ENCODE measurements at regions not wholly inside any gene's neighbourhood (a gene's known extent, or its start where the extent isn't known, plus 50 kb on each side); places are given as distances from the start of the nearest gene placed in this dataset.

DNA sequence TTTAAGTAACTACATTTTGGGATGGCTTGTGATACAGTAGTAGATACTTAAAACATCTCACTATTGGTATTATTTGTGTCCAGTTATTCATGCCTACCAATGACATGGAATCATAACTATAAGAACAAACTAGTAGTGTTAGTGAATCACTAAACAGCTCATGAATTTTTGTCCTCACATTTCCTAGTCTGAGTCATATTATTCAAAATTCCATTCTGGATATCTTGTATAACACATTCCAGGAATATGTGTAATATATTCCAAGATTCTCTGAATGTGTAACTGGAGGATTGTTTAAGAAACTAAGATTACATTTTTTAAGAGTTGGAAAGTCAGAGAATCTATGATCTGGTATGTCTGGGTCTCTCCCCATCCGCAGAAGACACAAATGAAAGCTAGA is 565.3 kb upstream of the ZNF608 start:
- H3K9me3 Mint-ChIP-seq = peaks cover 17% of the 10 kb centered on the region
- no peaks in the 10 kb centered on the region for H3K27me3 Mint-ChIP-seq (ENCODE audit: low read depth)
- H3K4me1 Mint-ChIP-seq (ENCODE audit: low read depth) = no peaks in the 10 kb centered on the region

GRCh38 chr5:125313555-125313954 is 567.1 kb upstream of the ZNF608 start:
- H3K27me3 Mint-ChIP-seq (ENCODE audit: low read depth) = no peaks in the 10 kb centered on the region
- H3K27ac Mint-ChIP-seq = no peak overlapping the region
- no peaks in the 10 kb centered on the region for H3K4me1 Mint-ChIP-seq (ENCODE audit: low read depth)
- no peak overlapping the region for H3K4me3 Mint-ChIP-seq
- H3K36me3 Mint-ChIP-seq (ENCODE audit: low read depth) = no peaks in the 10 kb centered on the region
- H3K9me3 Mint-ChIP-seq = peaks cover 7% of the 10 kb centered on the region

More for the DNA sequence above, 565.3 kb upstream of the ZNF608 start:
- no peaks in the 10 kb centered on the region for H3K36me3 Mint-ChIP-seq (ENCODE audit: low read depth)
- no peak overlapping the region for H3K4me3 Mint-ChIP-seq
- no peak overlapping the region for H3K27ac Mint-ChIP-seq

GRCh38 chr5:125315306-125315705 is 568.9 kb upstream of the ZNF608 start:
- Mint-ChIP-seq H3K4me1 (ENCODE audit: low read depth) (no peaks in the 10 kb centered on the region), H3K27ac (no peak overlapping the region), H3K27me3 (ENCODE audit: low read depth) (no peaks in the 10 kb centered on the region), H3K36me3 (ENCODE audit: low read depth) (no peaks in the 10 kb centered on the region), H3K4me3 (no peak overlapping the region), H3K9me3 (peaks cover 7% of the 10 kb centered on the region)

DNA sequence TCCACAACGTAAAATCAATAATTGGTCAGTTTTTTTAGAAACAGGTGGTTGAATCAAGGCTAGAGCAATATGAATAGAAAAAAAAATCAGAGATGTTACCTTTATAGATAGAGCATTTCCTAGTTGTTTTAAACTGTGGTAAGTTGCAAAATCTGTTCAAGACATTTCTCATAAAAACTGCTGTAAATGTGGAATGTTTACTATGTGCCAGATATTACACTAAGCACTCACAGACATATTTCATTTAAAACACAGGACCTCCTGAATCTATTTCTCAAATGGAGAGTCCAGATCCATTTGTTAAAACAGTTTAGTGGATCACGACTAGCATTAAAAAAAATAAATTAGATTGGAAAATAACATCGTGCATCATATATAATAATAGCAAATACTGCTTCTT is 570.0 kb upstream of the ZNF608 start:
- Mint-ChIP-seq H3K36me3 (ENCODE audit: low read depth) (no peaks in the 10 kb centered on the region), H3K4me1 (ENCODE audit: low read depth) (no peaks in the 10 kb centered on the region), H3K4me3 (no peak overlapping the region), H3K27me3 (ENCODE audit: low read depth) (no peaks in the 10 kb centered on the region), H3K9me3 (peaks cover 7% of the 10 kb centered on the region), H3K27ac (no peak overlapping the region)

GRCh38 chr5:125316915-125317535 is 570.6 kb upstream of the ZNF608 start:
- no peaks in the 10 kb centered on the region for H3K27me3 Mint-ChIP-seq (ENCODE audit: low read depth)
- H3K27ac Mint-ChIP-seq = no peak overlapping the region
- peaks cover 7% of the 10 kb centered on the region for H3K9me3 Mint-ChIP-seq
- H3K4me1 Mint-ChIP-seq (ENCODE audit: low read depth) = no peaks in the 10 kb centered on the region
- H3K36me3 Mint-ChIP-seq (ENCODE audit: low read depth) = no peaks in the 10 kb centered on the region
- no peak overlapping the region for H3K4me3 Mint-ChIP-seq

- peaks cover 7% of the 10 kb centered on the region for H3K9me3 Mint-ChIP-seq
- H3K4me1 Mint-ChIP-seq (ENCODE audit: low read depth) = no peaks in the 10 kb centered on the region
- H3K4me3 Mint-ChIP-seq = no peak overlapping the region
- H3K27me3 Mint-ChIP-seq (ENCODE audit: low read depth) = no peaks in the 10 kb centered on the region
- no peaks in the 10 kb centered on the region for H3K36me3 Mint-ChIP-seq (ENCODE audit: low read depth)
- H3K27ac Mint-ChIP-seq = no peak overlapping the region
Observed at GRCh38 chr5:125317536-125317995, 571.1 kb upstream of the ZNF608 start.

DNA sequence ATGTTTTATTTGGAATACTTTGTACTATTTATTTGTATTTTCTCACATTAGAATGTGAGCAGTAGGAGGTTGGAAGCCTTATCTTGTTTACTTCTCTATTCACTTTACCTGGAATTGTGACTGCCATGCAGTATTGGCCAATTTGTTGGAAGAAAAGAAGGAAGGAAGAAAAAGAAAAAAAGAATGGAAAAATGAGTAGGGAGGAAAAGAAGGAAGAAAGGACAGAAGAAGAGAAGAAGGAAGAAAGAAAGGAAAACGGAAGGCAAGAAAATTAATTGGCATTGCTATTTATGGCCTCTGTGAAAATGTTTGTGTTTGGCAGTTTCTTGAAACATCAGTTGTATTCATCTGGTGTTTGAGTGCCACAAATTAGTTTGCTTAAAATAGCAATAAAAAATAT is 575.2 kb upstream of the ZNF608 start:
- no peaks in the 10 kb centered on the region for H3K9me3 Mint-ChIP-seq
- H3K36me3 Mint-ChIP-seq (ENCODE audit: low read depth) = no peaks in the 10 kb centered on the region
- H3K27ac Mint-ChIP-seq = no peak overlapping the region

GRCh38 chr5:125323613-125324012 is 577.2 kb upstream of the ZNF608 start:
- Mint-ChIP-seq H3K4me1 (ENCODE audit: low read depth) (no peaks in the 10 kb centered on the region), H3K4me3 (no peak overlapping the region), H3K36me3 (ENCODE audit: low read depth) (no peaks in the 10 kb centered on the region), H3K27me3 (ENCODE audit: low read depth) (no peaks in the 10 kb centered on the region), H3K27ac (no peak overlapping the region), H3K9me3 (no peaks in the 10 kb centered on the region)

More for the DNA sequence above, 575.2 kb upstream of the ZNF608 start:
- no peaks in the 10 kb centered on the region for H3K27me3 Mint-ChIP-seq (ENCODE audit: low read depth)
- H3K4me1 Mint-ChIP-seq (ENCODE audit: low read depth) = no peaks in the 10 kb centered on the region
- H3K4me3 Mint-ChIP-seq = no peak overlapping the region

- Mint-ChIP-seq H3K27ac (no peak overlapping the region), H3K4me3 (no peak overlapping the region), H3K9me3 (peaks cover 5% of the 10 kb centered on the region), H3K4me1 (ENCODE audit: low read depth) (no peaks in the 10 kb centered on the region), H3K27me3 (ENCODE audit: low read depth) (no peaks in the 10 kb centered on the region), H3K36me3 (ENCODE audit: low read depth) (no peaks in the 10 kb centered on the region)
Observed at GRCh38 chr5:125325488-125326149, 579.2 kb upstream of the ZNF608 start.

DNA sequence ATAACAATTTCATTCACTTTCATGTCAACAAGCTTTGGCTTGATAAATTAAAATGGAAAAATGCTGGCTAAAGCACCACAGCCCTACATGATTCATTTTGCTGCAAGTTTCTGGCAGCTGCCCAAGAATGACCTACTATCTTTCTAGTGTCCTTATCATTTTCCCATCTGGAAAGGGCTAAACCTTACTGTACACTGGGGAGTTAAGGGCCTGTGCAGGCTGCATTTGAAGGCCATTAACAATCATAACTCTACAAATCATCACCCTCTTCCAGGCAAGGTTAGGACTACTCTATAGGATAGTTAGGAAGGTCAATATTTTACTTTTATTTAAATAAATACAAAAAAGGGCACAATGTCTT is 579.7 kb upstream of the ZNF608 start:
- Mint-ChIP-seq H3K27ac (no peak overlapping the region), H3K36me3 (ENCODE audit: low read depth) (no peaks in the 10 kb centered on the region), H3K4me3 (no peak overlapping the region), H3K27me3 (ENCODE audit: low read depth) (no peaks in the 10 kb centered on the region), H3K9me3 (peaks cover 5% of the 10 kb centered on the region), H3K4me1 (ENCODE audit: low read depth) (no peaks in the 10 kb centered on the region)

GRCh38 chr5:125327676-125328075 is 581.2 kb upstream of the ZNF608 start:
- H3K36me3 Mint-ChIP-seq (ENCODE audit: low read depth) = no peaks in the 10 kb centered on the region
- H3K4me1 Mint-ChIP-seq (ENCODE audit: low read depth) = no peaks in the 10 kb centered on the region
- H3K9me3 Mint-ChIP-seq = peaks cover 5% of the 10 kb centered on the region
- H3K4me3 Mint-ChIP-seq = no peak overlapping the region
- H3K27ac Mint-ChIP-seq = no peak overlapping the region
- no peaks in the 10 kb centered on the region for H3K27me3 Mint-ChIP-seq (ENCODE audit: low read depth)

DNA sequence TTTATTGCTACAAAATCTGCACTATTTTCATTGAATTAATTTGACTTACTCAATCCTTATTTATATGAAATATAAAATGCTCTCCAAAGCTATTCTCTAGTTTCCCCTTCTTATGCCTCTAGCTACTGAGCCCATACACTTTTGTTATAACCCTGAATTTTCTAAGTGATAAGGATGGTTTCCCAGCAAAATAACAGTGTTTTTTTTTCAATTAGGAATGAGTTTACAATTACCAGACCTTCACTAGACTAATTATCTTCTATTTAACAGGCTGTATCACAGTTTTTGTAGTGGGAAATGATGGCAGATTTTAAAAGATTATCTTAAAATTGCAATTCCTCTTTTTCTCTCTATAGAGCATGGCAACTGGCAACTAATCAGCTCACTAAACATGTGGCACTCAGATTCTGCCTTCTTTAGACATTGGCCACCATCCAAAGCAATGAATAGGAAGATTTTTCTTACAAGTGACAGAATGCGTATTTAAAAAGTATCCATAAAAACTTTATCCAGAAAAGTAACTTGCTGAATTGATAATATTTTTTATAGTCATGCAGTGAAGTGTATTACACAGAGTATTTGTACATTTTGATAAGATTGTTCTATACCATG is 585.7 kb upstream of the ZNF608 start:
- Mint-ChIP-seq H3K27ac (no peak overlapping the region), H3K27me3 (ENCODE audit: low read depth) (no peaks in the 10 kb centered on the region), H3K4me3 (no peak overlapping the region), H3K9me3 (peaks cover 5% of the 10 kb centered on the region), H3K36me3 (ENCODE audit: low read depth) (no peaks in the 10 kb centered on the region), H3K4me1 (ENCODE audit: low read depth) (no peaks in the 10 kb centered on the region)

- H3K27ac Mint-ChIP-seq = no peak overlapping the region
- no peaks in the 10 kb centered on the region for H3K4me1 Mint-ChIP-seq (ENCODE audit: low read depth)
- peaks cover 5% of the 10 kb centered on the region for H3K9me3 Mint-ChIP-seq
- no peaks in the 10 kb centered on the region for H3K27me3 Mint-ChIP-seq (ENCODE audit: low read depth)
- no peaks in the 10 kb centered on the region for H3K36me3 Mint-ChIP-seq (ENCODE audit: low read depth)
- no peak overlapping the region for H3K4me3 Mint-ChIP-seq
Observed at GRCh38 chr5:125333416-125333815, 587.0 kb upstream of the ZNF608 start.

GRCh38 chr5:125336401-125336800 is 590.0 kb upstream of the ZNF608 start:
- Mint-ChIP-seq H3K36me3 (ENCODE audit: low read depth) (no peaks in the 10 kb centered on the region), H3K27me3 (ENCODE audit: low read depth) (no peaks in the 10 kb centered on the region), H3K4me1 (ENCODE audit: low read depth) (no peaks in the 10 kb centered on the region), H3K27ac (no peak overlapping the region), H3K9me3 (no peaks in the 10 kb centered on the region), H3K4me3 (no peak overlapping the region)

DNA sequence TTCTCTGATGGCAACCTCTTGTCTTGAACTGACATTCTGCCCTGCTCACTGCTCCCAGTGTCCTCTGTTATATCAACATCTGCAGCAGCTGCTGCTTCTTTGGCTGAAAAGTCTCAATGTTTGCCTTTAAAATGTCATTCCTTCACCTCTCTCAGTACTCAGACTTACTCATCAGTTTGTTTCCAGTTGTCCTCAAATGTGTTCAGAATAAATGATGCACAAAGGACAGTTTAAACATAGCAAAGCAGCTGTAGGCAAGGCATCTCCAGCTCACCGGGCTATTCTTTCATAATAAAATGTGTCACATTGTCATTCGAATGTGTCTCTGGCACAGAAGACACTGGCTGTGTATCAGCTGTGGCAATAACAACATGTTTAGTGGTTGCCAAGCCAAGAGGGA is 590.9 kb upstream of the ZNF608 start:
- Mint-ChIP-seq H3K27me3 (ENCODE audit: low read depth) (no peaks in the 10 kb centered on the region), H3K27ac (no peak overlapping the region), H3K4me1 (ENCODE audit: low read depth) (no peaks in the 10 kb centered on the region), H3K36me3 (ENCODE audit: low read depth) (no peaks in the 10 kb centered on the region), H3K4me3 (no peak overlapping the region), H3K9me3 (no peaks in the 10 kb centered on the region)
